ENCODE measurements at regions not wholly inside any gene's neighbourhood (a gene's known extent, or its start where the extent isn't known, plus 50 kb on each side); places are given as distances from the start of the nearest gene placed in this dataset.

- TF ChIP-seq CREB5 (CRISPR knock-in tag; IDR thresholded peaks at IDR 0.05; ENCODE audit: low read depth) (no peak), SNAI2 (CRISPR knock-in tag; IDR thresholded peaks at IDR 0.05) (no peak), CSRNP3 (CRISPR knock-in tag; IDR thresholded peaks at IDR 0.05) (no peak), TCF4 (CRISPR knock-in tag; IDR thresholded peaks at IDR 0.05; ENCODE audit: borderline replicate concordance) (no peak), ISL1 (CRISPR knock-in tag; IDR thresholded peaks at IDR 0.05) (no peak), BACH2 (CRISPR knock-in tag; IDR thresholded peaks at IDR 0.05; ENCODE audit: borderline replicate concordance) (no peak), PPARA (CRISPR knock-in tag; IDR thresholded peaks at IDR 0.05; ENCODE audit: borderline replicate concordance) (no peak), ZNF565 (CRISPR knock-in tag; conservative IDR thresholded peaks at IDR 0.05; ENCODE audit: low read depth) (no peak), ZC3H10 (CRISPR knock-in tag; IDR thresholded peaks at IDR 0.05) (no peak), CSDC2 (CRISPR knock-in tag; IDR thresholded peaks at IDR 0.05) (no peak), ARNTL (CRISPR knock-in tag; IDR thresholded peaks at IDR 0.05; ENCODE audit: borderline replicate concordance, low read depth) (no peak), ZNF70 (CRISPR knock-in tag; IDR thresholded peaks at IDR 0.05) (no peak), TSHZ2 (CRISPR knock-in tag; IDR thresholded peaks at IDR 0.05) (no peak), GLIS3 (CRISPR knock-in tag; IDR thresholded peaks at IDR 0.05) (no peak), RARB (CRISPR knock-in tag; IDR thresholded peaks at IDR 0.05) (no peak)
- no peak for ATAC-seq
Measured at GRCh38 chr1:119314001-119314796, 54.4 kb upstream of the HAO2 start.

- peak; percentile 83 for ATAC-seq
- TF ChIP-seq CREB5 (CRISPR knock-in tag; IDR thresholded peaks at IDR 0.05; ENCODE audit: low read depth) = no peak
- TF ChIP-seq BACH2 (CRISPR knock-in tag; IDR thresholded peaks at IDR 0.05; ENCODE audit: borderline replicate concordance) = no peak
- no peak for TF ChIP-seq ESRRG (CRISPR knock-in tag; IDR thresholded peaks at IDR 0.05)
- TF ChIP-seq ISL1 (CRISPR knock-in tag; IDR thresholded peaks at IDR 0.05) = no peak
- no peak for TF ChIP-seq TCF4 (CRISPR knock-in tag; IDR thresholded peaks at IDR 0.05; ENCODE audit: borderline replicate concordance)
- TF ChIP-seq RARB (CRISPR knock-in tag; IDR thresholded peaks at IDR 0.05) = no peak
- TF ChIP-seq GLIS3 (CRISPR knock-in tag; IDR thresholded peaks at IDR 0.05) = no peak
- TF ChIP-seq OSR1 (CRISPR knock-in tag; IDR thresholded peaks at IDR 0.05) = no peak
Measured at GRCh38 chr1:119316870-119317416, 51.6 kb upstream of the HAO2 start.

- no peak for ATAC-seq
- TF ChIP-seq PPARA (CRISPR knock-in tag; IDR thresholded peaks at IDR 0.05; ENCODE audit: borderline replicate concordance) (no peak), POU6F1 (CRISPR knock-in tag; IDR thresholded peaks at IDR 0.05; ENCODE audit: borderline replicate concordance, low read depth) (no peak), ZNF565 (CRISPR knock-in tag; conservative IDR thresholded peaks at IDR 0.05; ENCODE audit: low read depth) (no peak), TOX (CRISPR knock-in tag; IDR thresholded peaks at IDR 0.05; ENCODE audit: borderline replicate concordance) (no peak), CSDC2 (CRISPR knock-in tag; IDR thresholded peaks at IDR 0.05) (no peak), ARNTL (CRISPR knock-in tag; IDR thresholded peaks at IDR 0.05; ENCODE audit: borderline replicate concordance, low read depth) (no peak), CSRNP3 (CRISPR knock-in tag; IDR thresholded peaks at IDR 0.05) (no peak), TSHZ2 (CRISPR knock-in tag; IDR thresholded peaks at IDR 0.05) (no peak), ZFP30 (CRISPR knock-in tag; IDR thresholded peaks at IDR 0.05) (no peak), ZFP3 (CRISPR knock-in tag; IDR thresholded peaks at IDR 0.05) (no peak), OSR1 (CRISPR knock-in tag; IDR thresholded peaks at IDR 0.05) (no peak)
Measured at GRCh38 chr1:119318466-119319309, 49.9 kb upstream of the HAO2 start.
